Stimulated activated effector memory CD8-positive, alpha-beta T cell treated with anti-CD3 and anti-CD28 coated beads, Interleukin-12 subunit alpha, Interleukin-12 subunit beta, amount 100 ng/mL, for 72 hours (primary cell): ENCODE measurements at regions not wholly inside any gene's neighbourhood (a gene's known extent, or its start where the extent isn't known, plus 50 kb on each side); places are given as distances from the start of the nearest gene placed in this dataset.
"Not testable (repeated sequence)": the region's sequence is repeated elsewhere in the genome, so short reads cannot be mapped to it uniquely, and the experiment has no call there.

Experiments used
- ATAC-seq: fragments of 150-1000 bp; cut with Tn5 transposase; 2 replicates; pipeline ENCODE4 v1.10.0; 2021
- DNase-seq, 2 donors: peaks; one replicate each; pipeline ENCODE4 v3.0.0; 2021 to 2022; ENCODE audit warnings: low spot score in 2 of 2
- H3K27ac Mint-ChIP-seq: one replicate; pipeline ENCODE4 v1.8.0; 2022; ENCODE audit warnings: mild to moderate bottlenecking, mixed read lengths
- H3K36me3 Mint-ChIP-seq: one replicate; pipeline ENCODE4 v1.8.0; 2022; ENCODE audit warnings: mild to moderate bottlenecking, mixed read lengths
- H3K4me1 Mint-ChIP-seq: one replicate; pipeline ENCODE4 v1.8.0; 2022; ENCODE audit warnings: mixed read lengths
- H3K4me3 Mint-ChIP-seq: one replicate; pipeline ENCODE4 v1.8.0; 2022; ENCODE audit warnings: mild to moderate bottlenecking, mixed read lengths
- H3K9me3 Mint-ChIP-seq: one replicate; pipeline ENCODE4 v1.8.0; 2022; ENCODE audit warnings: mixed read lengths

GRCh38 chr5:104079861-104080645 lies 517.5 kb upstream of the NUDT12 start:
- H3K36me3 Mint-ChIP-seq, DNase-seq, ATAC-seq, H3K4me3 Mint-ChIP-seq, H3K27ac Mint-ChIP-seq, H3K4me1 Mint-ChIP-seq: not testable (repeated sequence)
- H3K9me3 Mint-ChIP-seq: peaks cover 12% of the 10 kb centered on the region

- H3K9me3 Mint-ChIP-seq: peaks cover 8% of the 10 kb centered on the region
- H3K4me3 Mint-ChIP-seq: no peak overlapping the region
- no peak overlapping the region for H3K27ac Mint-ChIP-seq
Measured at GRCh38 chr5:104071887-104072286, 509.3 kb upstream of the NUDT12 start.

GRCh38 chr5:104062621-104063377 lies 500.2 kb upstream of the NUDT12 start:
- DNase-seq: no peak
- Mint-ChIP-seq H3K36me3 (no peaks in the 10 kb centered on the region), H3K9me3 (peaks cover 4% of the 10 kb centered on the region), H3K4me3 (no peak overlapping the region), H3K27ac (no peak overlapping the region), H3K4me1 (no peaks in the 10 kb centered on the region)
- no peak for ATAC-seq

More at GRCh38 chr5:104071887-104072286, 509.3 kb upstream of the NUDT12 start:
- DNase-seq (no peak), ATAC-seq (no peak)
- Mint-ChIP-seq H3K4me1 (no peaks in the 10 kb centered on the region), H3K36me3 (no peaks in the 10 kb centered on the region)

GRCh38 chr5:104061707-104062106 lies 499.1 kb upstream of the NUDT12 start:
- no peak overlapping the region for H3K4me3 Mint-ChIP-seq
- no peaks in the 10 kb centered on the region for H3K4me1 Mint-ChIP-seq

GRCh38 chr5:104053353-104053649 lies 490.7 kb upstream of the NUDT12 start:
- ATAC-seq (no peak), DNase-seq (no peak)
- Mint-ChIP-seq H3K4me3 (no peak overlapping the region), H3K27ac (no peak overlapping the region), H3K4me1 (no peaks in the 10 kb centered on the region), H3K9me3 (peaks cover 18% of the 10 kb centered on the region), H3K36me3 (no peaks in the 10 kb centered on the region)

More at GRCh38 chr5:104061707-104062106, 499.1 kb upstream of the NUDT12 start:
- Mint-ChIP-seq H3K36me3 (no peaks in the 10 kb centered on the region), H3K27ac (no peak overlapping the region), H3K9me3 (peaks cover 4% of the 10 kb centered on the region)
- no peak for DNase-seq
- no peak for ATAC-seq

- DNase-seq (no peak), ATAC-seq (no peak)
- Mint-ChIP-seq H3K36me3 (no peaks in the 10 kb centered on the region), H3K4me1 (no peaks in the 10 kb centered on the region), H3K4me3 (no peak overlapping the region), H3K9me3 (peaks cover 14% of the 10 kb centered on the region), H3K27ac (no peak overlapping the region)
Measured at GRCh38 chr5:104052558-104053352, 490.2 kb upstream of the NUDT12 start.

- Mint-ChIP-seq H3K36me3 (no peaks in the 10 kb centered on the region), H3K9me3 (peaks cover 16% of the 10 kb centered on the region), H3K27ac (no peak overlapping the region), H3K4me1 (no peaks in the 10 kb centered on the region), H3K4me3 (no peak overlapping the region)
- no peak for DNase-seq
- ATAC-seq: no peak
Measured at GRCh38 chr5:104050436-104050835, 487.8 kb upstream of the NUDT12 start.

GRCh38 chr5:104049752-104050151 lies 487.2 kb upstream of the NUDT12 start:
- H3K36me3 Mint-ChIP-seq: no peaks in the 10 kb centered on the region
- H3K4me1 Mint-ChIP-seq: no peaks in the 10 kb centered on the region
- H3K4me3 Mint-ChIP-seq: no peak overlapping the region
- ATAC-seq (no peak), DNase-seq (no peak)
- peaks cover 16% of the 10 kb centered on the region for H3K9me3 Mint-ChIP-seq
- no peak overlapping the region for H3K27ac Mint-ChIP-seq

- no peak for ATAC-seq
- Mint-ChIP-seq H3K4me1 (no peaks in the 10 kb centered on the region), H3K36me3 (no peaks in the 10 kb centered on the region), H3K9me3 (peaks cover 16% of the 10 kb centered on the region), H3K27ac (no peak overlapping the region), H3K4me3 (no peak overlapping the region)
- no peak for DNase-seq
Measured at GRCh38 chr5:104048231-104048630, 485.6 kb upstream of the NUDT12 start.

GRCh38 chr5:104045987-104046386 lies 483.4 kb upstream of the NUDT12 start:
- ATAC-seq: no peak
- no peaks in the 10 kb centered on the region for H3K4me1 Mint-ChIP-seq

GRCh38 chr5:104039871-104040270 lies 477.3 kb upstream of the NUDT12 start:
- DNase-seq, H3K27ac Mint-ChIP-seq, H3K4me3 Mint-ChIP-seq, H3K36me3 Mint-ChIP-seq, H3K4me1 Mint-ChIP-seq, ATAC-seq: not testable (repeated sequence)
- H3K9me3 Mint-ChIP-seq: peaks cover 16% of the 10 kb centered on the region

More at GRCh38 chr5:104045987-104046386, 483.4 kb upstream of the NUDT12 start:
- Mint-ChIP-seq H3K9me3 (peaks cover 20% of the 10 kb centered on the region), H3K36me3 (no peaks in the 10 kb centered on the region), H3K4me3 (no peak overlapping the region), H3K27ac (no peak overlapping the region)
- no peak for DNase-seq

- not testable (repeated sequence) for DNase-seq, H3K4me1 Mint-ChIP-seq, H3K4me3 Mint-ChIP-seq, ATAC-seq, H3K36me3 Mint-ChIP-seq, H3K27ac Mint-ChIP-seq
- H3K9me3 Mint-ChIP-seq: peaks cover 21% of the 10 kb centered on the region
Measured at GRCh38 chr5:104037136-104037535, 474.5 kb upstream of the NUDT12 start.

- not testable (repeated sequence) for H3K27ac Mint-ChIP-seq, ATAC-seq, H3K4me3 Mint-ChIP-seq, H3K4me1 Mint-ChIP-seq, H3K36me3 Mint-ChIP-seq, DNase-seq
- H3K9me3 Mint-ChIP-seq: peaks cover 15% of the 10 kb centered on the region
Measured at GRCh38 chr5:104033186-104033585, 470.6 kb upstream of the NUDT12 start.

GRCh38 chr5:104024538-104024937 lies 461.9 kb upstream of the NUDT12 start:
- Mint-ChIP-seq H3K4me1 (no peaks in the 10 kb centered on the region), H3K27ac (no peak overlapping the region), H3K9me3 (peaks cover 5% of the 10 kb centered on the region), H3K36me3 (no peaks in the 10 kb centered on the region), H3K4me3 (no peak overlapping the region)
- DNase-seq: no peak
- ATAC-seq: peak; percentile 13

GRCh38 chr5:104023739-104024138 lies 461.1 kb upstream of the NUDT12 start:
- ATAC-seq (no peak), DNase-seq (no peak)
- H3K9me3 Mint-ChIP-seq: peaks cover 5% of the 10 kb centered on the region
- H3K27ac Mint-ChIP-seq: no peak overlapping the region
- no peaks in the 10 kb centered on the region for H3K4me1 Mint-ChIP-seq
- no peaks in the 10 kb centered on the region for H3K36me3 Mint-ChIP-seq
- no peak overlapping the region for H3K4me3 Mint-ChIP-seq
